ENCODE measurements at regions not wholly inside any gene's neighbourhood (a gene's known extent, or its start where the extent isn't known, plus 50 kb on each side); places are given as distances from the start of the nearest gene placed in this dataset.

- TF ChIP-seq, protein P1, sequence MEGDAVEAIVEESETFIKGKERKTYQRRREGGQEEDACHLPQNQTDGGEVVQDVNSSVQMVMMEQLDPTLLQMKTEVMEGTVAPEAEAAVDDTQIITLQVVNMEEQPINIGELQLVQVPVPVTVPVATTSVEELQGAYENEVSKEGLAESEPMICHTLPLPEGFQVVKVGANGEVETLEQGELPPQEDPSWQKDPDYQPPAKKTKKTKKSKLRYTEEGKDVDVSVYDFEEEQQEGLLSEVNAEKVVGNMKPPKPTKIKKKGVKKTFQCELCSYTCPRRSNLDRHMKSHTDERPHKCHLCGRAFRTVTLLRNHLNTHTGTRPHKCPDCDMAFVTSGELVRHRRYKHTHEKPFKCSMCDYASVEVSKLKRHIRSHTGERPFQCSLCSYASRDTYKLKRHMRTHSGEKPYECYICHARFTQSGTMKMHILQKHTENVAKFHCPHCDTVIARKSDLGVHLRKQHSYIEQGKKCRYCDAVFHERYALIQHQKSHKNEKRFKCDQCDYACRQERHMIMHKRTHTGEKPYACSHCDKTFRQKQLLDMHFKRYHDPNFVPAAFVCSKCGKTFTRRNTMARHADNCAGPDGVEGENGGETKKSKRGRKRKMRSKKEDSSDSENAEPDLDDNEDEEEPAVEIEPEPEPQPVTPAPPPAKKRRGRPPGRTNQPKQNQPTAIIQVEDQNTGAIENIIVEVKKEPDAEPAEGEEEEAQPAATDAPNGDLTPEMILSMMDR (tag by site-specific recombination; IDR thresholded peaks at IDR 0.05): no peak
- TF ChIP-seq, protein P2, sequence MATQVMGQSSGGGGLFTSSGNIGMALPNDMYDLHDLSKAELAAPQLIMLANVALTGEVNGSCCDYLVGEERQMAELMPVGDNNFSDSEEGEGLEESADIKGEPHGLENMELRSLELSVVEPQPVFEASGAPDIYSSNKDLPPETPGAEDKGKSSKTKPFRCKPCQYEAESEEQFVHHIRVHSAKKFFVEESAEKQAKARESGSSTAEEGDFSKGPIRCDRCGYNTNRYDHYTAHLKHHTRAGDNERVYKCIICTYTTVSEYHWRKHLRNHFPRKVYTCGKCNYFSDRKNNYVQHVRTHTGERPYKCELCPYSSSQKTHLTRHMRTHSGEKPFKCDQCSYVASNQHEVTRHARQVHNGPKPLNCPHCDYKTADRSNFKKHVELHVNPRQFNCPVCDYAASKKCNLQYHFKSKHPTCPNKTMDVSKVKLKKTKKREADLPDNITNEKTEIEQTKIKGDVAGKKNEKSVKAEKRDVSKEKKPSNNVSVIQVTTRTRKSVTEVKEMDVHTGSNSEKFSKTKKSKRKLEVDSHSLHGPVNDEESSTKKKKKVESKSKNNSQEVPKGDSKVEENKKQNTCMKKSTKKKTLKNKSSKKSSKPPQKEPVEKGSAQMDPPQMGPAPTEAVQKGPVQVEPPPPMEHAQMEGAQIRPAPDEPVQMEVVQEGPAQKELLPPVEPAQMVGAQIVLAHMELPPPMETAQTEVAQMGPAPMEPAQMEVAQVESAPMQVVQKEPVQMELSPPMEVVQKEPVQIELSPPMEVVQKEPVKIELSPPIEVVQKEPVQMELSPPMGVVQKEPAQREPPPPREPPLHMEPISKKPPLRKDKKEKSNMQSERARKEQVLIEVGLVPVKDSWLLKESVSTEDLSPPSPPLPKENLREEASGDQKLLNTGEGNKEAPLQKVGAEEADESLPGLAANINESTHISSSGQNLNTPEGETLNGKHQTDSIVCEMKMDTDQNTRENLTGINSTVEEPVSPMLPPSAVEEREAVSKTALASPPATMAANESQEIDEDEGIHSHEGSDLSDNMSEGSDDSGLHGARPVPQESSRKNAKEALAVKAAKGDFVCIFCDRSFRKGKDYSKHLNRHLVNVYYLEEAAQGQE (tag by site-specific recombination; IDR thresholded peaks at IDR 0.05): no peak
- no peak for TF ChIP-seq ZNF24 (tag by site-specific recombination; IDR thresholded peaks at IDR 0.05)
- TF ChIP-seq ZBTB1 (tag by site-specific recombination; IDR thresholded peaks at IDR 0.05): no peak
- no peak for TF ChIP-seq ZNF362 (tag by site-specific recombination; IDR thresholded peaks at IDR 0.05)
- no peak for TF ChIP-seq ZNF707 (tag by site-specific recombination; IDR thresholded peaks at IDR 0.05)
- no peak for TF ChIP-seq ZNF48 (tag by site-specific recombination; IDR thresholded peaks at IDR 0.05)
- TF ChIP-seq BCL11A (tag by site-specific recombination; IDR thresholded peaks at IDR 0.05; ENCODE audit: low read depth): no peak
These were observed 188.6 kb upstream of the FKBP1C start for GRCh38 chr6:63022631-63023030.
